ENCODE measurements at regions not wholly inside any gene's neighbourhood (a gene's known extent, or its start where the extent isn't known, plus 50 kb on each side); places are given as distances from the start of the nearest gene placed in this dataset.

DNA sequence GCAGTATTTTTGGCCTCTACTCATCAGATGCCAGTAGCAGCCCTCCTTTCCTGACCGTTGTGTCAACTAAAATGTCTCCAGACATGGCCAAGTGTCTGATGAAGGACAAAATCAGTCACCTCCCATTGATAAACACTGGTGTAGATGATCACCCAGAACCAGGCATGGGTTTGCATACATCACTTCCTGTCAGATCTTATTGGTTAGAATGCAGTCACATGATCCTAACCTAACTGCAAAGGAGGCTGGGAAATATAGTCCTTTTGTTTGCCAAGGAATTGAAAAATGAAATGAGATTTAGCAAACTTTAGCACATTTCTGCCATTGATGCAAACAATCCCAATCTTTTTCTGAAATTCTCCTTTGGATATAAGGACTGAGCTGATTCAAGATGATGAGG, 141.4 kb downstream of the BUB3 start:
- no peak overlapping the region for H3K4me3 Mint-ChIP-seq
- Histone ChIP-seq H3K4me3 (no peak overlapping the region), H3K79me2 (ENCODE audit: low read depth) (no peaks in the 10 kb centered on the region), H3K36me3 (no peaks in the 10 kb centered on the region), H3K9me3 (ENCODE audit: low read depth) (no peaks in the 10 kb centered on the region), H3K27me3 (no peaks in the 10 kb centered on the region), H3F3A (ENCODE audit: low read depth) (no peaks in the 10 kb centered on the region), H3K27ac (no peak overlapping the region), H3K4me2 (no peak overlapping the region), H3K4me1 (no peaks in the 10 kb centered on the region), H3K9ac (no peak overlapping the region), H4K20me1 (ENCODE audit: low read depth) (no peaks in the 10 kb centered on the region), H2AFZ (replicated peaks) (no peak overlapping the region)
- no peaks in the 10 kb centered on the region for H3K36me3 Mint-ChIP-seq
- H3K27me3 Mint-ChIP-seq (ENCODE audit: insufficient read depth, low read depth): peaks cover 7% of the 10 kb centered on the region
- H3K9me3 Mint-ChIP-seq: no peaks in the 10 kb centered on the region
- TF ChIP-seq EZH2 (IDR thresholded peaks at IDR 0.05) (no peak), EZH2phosphoT487 (IDR thresholded peaks at IDR 0.05) (no peak)
- TF ChIP-seq, protein P1, sequence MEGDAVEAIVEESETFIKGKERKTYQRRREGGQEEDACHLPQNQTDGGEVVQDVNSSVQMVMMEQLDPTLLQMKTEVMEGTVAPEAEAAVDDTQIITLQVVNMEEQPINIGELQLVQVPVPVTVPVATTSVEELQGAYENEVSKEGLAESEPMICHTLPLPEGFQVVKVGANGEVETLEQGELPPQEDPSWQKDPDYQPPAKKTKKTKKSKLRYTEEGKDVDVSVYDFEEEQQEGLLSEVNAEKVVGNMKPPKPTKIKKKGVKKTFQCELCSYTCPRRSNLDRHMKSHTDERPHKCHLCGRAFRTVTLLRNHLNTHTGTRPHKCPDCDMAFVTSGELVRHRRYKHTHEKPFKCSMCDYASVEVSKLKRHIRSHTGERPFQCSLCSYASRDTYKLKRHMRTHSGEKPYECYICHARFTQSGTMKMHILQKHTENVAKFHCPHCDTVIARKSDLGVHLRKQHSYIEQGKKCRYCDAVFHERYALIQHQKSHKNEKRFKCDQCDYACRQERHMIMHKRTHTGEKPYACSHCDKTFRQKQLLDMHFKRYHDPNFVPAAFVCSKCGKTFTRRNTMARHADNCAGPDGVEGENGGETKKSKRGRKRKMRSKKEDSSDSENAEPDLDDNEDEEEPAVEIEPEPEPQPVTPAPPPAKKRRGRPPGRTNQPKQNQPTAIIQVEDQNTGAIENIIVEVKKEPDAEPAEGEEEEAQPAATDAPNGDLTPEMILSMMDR (IDR thresholded peaks at IDR 0.05): no peak
- no peak for DNase-seq (ENCODE audit: low spot score)
- H3K4me1 Mint-ChIP-seq: no peaks in the 10 kb centered on the region
- no peak overlapping the region for H3K27ac Mint-ChIP-seq

DNA sequence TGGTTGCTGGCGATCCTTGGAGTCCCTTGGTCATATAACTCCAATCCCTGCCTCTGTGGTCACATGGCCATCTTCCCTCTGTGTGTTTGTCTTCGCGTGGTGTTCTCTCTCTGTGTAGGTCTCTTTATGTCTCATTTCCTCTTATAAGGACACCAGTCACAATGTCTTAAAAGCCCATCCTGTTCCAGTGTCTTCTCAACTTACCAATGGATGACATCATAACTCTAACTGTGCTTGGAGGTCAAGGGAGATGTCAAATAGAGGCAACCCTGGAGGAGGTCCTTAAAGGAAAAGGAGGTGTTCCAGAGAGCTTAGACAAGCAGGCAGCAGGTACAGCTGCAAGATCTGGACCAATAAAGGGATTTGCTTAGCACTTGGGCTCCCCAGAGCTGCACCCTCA, 143.0 kb downstream of the BUB3 start:
- H2AFZ ChIP-seq (replicated peaks): no peak overlapping the region
- H3K4me2 ChIP-seq: no peak overlapping the region
- H3K79me2 ChIP-seq (ENCODE audit: low read depth): no peaks in the 10 kb centered on the region
- no peaks in the 10 kb centered on the region for H3F3A ChIP-seq (ENCODE audit: low read depth)
- Mint-ChIP-seq H3K36me3 (no peaks in the 10 kb centered on the region), H3K4me3 (no peak overlapping the region), H3K9me3 (peaks cover 4% of the 10 kb centered on the region), H3K27me3 (ENCODE audit: insufficient read depth, low read depth) (peaks cover 10% of the 10 kb centered on the region), H3K4me1 (peaks cover 13% of the 10 kb centered on the region), H3K27ac (no peak overlapping the region)
- no peaks in the 10 kb centered on the region for H4K20me1 ChIP-seq (ENCODE audit: low read depth)
- DNase-seq (ENCODE audit: low spot score): no peak
- H3K9ac ChIP-seq: no peak overlapping the region
- H3K4me3 ChIP-seq: no peak overlapping the region
- H3K4me1 ChIP-seq: peaks cover 6% of the 10 kb centered on the region
- TF ChIP-seq EZH2 (IDR thresholded peaks at IDR 0.05): no peak
- TF ChIP-seq, protein P1 (IDR thresholded peaks at IDR 0.05): no peak
- TF ChIP-seq EZH2phosphoT487 (IDR thresholded peaks at IDR 0.05): no peak
- no peaks in the 10 kb centered on the region for H3K27me3 ChIP-seq
- no peak overlapping the region for H3K27ac ChIP-seq
- H3K36me3 ChIP-seq: no peaks in the 10 kb centered on the region
- peaks cover 2% of the 10 kb centered on the region for H3K9me3 ChIP-seq (ENCODE audit: low read depth)

DNA sequence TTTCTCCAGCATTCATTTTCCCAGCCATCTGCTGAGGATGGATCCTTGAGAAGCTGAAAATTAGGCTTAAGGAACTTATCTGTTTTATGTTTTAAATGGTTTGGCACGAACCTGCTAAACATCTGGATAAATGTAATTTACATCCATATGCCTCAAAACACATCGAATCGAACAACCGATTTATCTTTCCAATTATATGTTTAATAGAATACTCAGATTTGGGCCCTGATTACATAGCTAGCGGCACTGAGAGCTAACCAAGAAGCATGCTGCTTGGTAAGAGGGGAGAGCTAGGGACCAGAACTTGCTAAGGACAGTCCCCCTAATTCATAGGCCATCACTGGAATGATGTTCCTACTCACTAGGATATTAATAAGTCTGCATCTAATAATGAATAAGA, 144.4 kb downstream of the BUB3 start:
- H3K4me3 ChIP-seq: no peak overlapping the region
- H3K27me3 ChIP-seq: no peaks in the 10 kb centered on the region
- H3K79me2 ChIP-seq (ENCODE audit: low read depth): no peaks in the 10 kb centered on the region
- H4K20me1 ChIP-seq (ENCODE audit: low read depth): no peaks in the 10 kb centered on the region
- H3K27me3 Mint-ChIP-seq (ENCODE audit: insufficient read depth, low read depth): peaks cover 10% of the 10 kb centered on the region
- H3K27ac ChIP-seq: no peak overlapping the region
- H3K27ac Mint-ChIP-seq: no peak overlapping the region
- H2AFZ ChIP-seq (replicated peaks): no peak overlapping the region
- H3K4me2 ChIP-seq: no peak overlapping the region
- TF ChIP-seq, protein P1 (IDR thresholded peaks at IDR 0.05): no peak
- TF ChIP-seq EZH2phosphoT487 (IDR thresholded peaks at IDR 0.05): no peak
- no peak for TF ChIP-seq EZH2 (IDR thresholded peaks at IDR 0.05)
- no peaks in the 10 kb centered on the region for H3F3A ChIP-seq (ENCODE audit: low read depth)
- no peak for DNase-seq (ENCODE audit: low spot score)
- H3K4me1 ChIP-seq: peaks cover 8% of the 10 kb centered on the region
- H3K4me3 Mint-ChIP-seq: no peak overlapping the region
- peaks cover 15% of the 10 kb centered on the region for H3K4me1 Mint-ChIP-seq
- H3K9me3 ChIP-seq (ENCODE audit: low read depth): peaks cover 7% of the 10 kb centered on the region
- no peaks in the 10 kb centered on the region for H3K36me3 ChIP-seq
- no peaks in the 10 kb centered on the region for H3K36me3 Mint-ChIP-seq
- peaks cover 13% of the 10 kb centered on the region for H3K9me3 Mint-ChIP-seq
- H3K9ac ChIP-seq: no peak overlapping the region

Measured in neural progenitor cell (in vitro differentiated cells).